NOMO-1 treated with dmso at 0.1 percent for 144 hours (cell line): ENCODE measurements at regions not wholly inside any gene's neighbourhood (a gene's known extent, or its start where the extent isn't known, plus 50 kb on each side); places are given as distances from the start of the nearest gene placed in this dataset.

ENCODE experiments used
- DNase-seq: peaks from one replicate; lab custom pipeline; 2025; ENCODE audit not compliant: unreplicated experiment; lab: John Stamatoyannopoulos, UW

DNA sequence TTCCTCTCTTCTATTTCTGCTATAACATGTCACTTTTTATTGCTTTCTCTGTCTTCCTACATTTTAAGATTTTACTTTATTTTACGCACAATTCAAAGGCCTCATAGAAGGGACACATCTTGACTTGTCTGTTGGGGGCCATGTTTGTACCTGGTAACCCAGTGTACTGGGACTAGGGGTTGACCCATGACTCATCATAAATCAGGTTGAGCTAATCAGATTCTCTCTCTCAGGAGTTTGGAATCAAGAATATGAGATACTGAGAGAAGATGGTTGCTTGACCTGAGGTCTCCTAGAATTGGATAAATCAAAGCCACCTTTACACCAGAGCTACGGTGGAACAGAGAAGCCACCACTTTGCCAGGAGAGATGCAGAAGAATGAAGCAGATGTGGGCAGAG lies 153.0 kb downstream of the UXS1 start:
- no peak for DNase-seq

DNA sequence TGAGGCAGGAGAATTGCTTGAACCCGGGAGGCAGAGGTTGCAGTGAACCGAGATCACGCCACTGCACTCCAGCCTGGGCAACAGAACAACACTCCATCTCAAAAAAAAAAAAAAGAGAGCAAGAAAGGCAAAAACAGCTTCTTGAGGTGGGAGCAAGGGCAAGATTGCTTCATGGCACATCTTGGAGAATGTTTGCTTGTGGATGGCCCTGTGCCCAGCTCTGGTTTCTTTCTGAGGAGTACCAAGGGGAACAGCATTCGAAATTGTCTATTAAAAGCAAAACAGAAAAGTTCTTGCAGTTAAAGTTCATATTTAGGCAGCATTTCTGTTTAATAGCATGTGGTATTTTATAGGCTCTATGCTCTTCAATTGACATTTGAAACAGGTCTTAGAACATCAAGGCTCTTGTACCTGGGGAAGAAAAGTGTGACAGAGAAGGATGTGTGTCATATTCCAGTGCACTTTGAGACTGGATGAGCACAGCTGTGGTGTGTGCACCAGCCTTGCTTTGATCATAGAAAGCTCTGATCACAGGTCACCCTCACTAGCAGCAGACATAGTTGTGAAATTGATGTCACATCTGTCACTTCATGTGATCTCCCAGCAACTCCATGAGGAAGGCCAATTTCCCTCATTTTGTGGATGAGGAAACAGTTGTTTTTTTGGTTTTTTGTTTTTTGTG lies 154.3 kb downstream of the UXS1 start:
- no peak for DNase-seq

DNA sequence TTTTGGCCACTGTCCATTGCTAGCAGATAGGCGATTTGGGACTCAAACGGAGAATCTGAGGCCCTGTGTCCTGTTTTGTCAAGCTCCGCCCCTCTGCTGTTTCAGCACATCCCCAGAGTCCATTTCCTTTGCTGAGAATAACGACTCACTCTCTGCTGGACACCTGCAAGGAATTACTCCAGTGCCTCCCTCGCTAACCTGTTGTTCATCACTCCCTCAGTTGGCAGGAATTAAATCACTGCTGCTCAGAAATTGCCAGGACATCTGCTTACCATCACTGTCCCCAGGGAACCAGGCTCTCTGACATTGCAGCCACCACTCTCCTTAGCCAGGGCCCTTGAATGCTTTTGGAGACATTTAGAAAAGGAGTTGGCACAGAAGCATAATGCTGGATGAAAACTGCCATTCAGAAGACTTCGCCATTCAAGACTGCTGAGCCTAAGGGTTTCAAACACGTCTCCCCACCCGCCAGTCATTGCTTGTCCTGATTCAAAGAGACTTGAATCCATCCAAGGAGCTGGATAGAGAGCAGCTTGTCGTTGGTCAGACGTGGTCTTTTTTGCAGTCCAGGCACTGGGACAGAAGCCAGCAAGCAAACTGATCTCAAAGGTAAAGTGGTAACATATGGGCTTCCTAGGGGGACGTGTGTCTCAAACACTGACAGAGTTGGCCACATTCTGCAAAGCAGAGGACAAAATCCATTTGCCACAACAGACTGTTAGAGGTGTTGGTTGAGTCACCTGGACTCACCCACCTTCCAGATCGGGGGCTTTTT lies 155.3 kb downstream of the UXS1 start:
- no peak for DNase-seq

DNA sequence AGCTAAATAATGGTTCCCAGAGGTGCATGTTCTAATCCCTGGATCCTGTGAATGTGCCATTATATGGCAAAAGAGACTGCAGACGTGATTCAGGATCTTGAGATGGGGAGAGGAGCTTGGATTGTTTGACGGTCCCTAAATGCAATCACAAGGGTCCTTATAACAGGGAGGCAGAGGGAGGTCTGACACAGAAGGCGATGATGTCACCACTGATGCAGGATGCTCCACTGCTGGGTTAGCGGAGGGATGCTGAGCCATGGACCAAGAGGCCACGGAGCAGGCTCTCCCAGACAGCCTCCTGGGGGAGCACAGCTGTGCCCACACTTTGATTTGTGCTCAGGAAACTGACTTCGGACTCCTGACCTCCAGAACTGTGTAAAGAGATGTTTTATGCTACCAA lies 156.2 kb downstream of the UXS1 start:
- no peak for DNase-seq

DNA sequence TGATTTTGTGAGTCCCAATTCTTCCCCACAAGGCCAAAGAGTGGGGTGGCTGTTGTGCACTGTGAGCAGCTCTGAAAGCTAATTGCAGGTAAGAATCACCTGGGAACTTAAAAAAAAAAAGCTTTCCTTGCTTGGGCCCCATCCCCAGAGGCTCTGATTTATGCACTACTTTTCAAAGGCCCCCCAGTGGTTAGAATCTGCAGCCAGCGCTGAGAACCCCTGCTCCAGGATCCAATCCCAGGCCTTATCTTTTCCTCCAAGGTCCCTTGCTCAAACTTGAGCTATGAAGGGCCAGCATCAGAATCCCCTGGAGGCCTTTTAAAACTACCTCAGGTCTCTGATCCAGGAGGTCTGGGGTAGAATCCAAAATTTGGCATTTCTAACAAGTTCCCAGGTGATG lies 156.8 kb downstream of the UXS1 start:
- DNase-seq: no peak

DNA sequence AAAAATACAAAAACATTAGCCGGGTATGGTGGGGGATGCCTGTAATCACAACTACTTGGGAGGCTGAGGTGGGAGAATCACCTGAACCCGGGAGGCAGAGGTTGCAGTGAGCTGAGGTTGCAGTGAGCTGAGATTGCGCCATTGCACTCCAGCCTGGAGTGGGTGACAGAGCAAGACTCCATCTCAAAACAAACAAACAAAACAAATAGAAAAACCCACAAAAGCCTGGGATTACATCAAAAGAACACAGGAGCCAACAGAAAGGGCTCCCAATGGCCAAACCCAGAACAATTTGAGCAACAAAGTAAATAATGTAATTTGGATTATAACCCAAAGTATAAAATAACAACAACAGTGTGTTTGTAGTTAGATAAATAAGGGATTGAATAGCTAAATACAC lies 159.8 kb downstream of the UXS1 start:
- DNase-seq: no peak

DNA sequence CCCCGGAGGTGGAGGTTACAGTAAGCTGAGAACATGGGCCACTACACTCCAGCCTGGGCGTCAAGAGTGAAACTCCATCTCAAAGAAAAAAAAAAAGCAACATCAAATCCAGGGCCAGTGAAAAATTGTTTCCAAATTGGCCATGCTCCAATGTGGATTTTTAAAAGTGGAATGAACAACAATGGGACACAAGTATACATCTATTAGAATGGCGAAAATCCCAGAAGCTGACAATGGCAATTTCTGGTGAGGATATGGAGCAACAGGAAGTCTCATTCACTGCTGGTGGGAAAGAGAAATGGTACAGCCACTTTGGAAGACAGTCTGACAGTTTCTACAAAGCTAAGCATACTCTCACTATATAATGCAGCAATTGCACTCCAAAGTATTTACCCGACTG lies 161.4 kb downstream of the UXS1 start:
- no peak for DNase-seq

DNA sequence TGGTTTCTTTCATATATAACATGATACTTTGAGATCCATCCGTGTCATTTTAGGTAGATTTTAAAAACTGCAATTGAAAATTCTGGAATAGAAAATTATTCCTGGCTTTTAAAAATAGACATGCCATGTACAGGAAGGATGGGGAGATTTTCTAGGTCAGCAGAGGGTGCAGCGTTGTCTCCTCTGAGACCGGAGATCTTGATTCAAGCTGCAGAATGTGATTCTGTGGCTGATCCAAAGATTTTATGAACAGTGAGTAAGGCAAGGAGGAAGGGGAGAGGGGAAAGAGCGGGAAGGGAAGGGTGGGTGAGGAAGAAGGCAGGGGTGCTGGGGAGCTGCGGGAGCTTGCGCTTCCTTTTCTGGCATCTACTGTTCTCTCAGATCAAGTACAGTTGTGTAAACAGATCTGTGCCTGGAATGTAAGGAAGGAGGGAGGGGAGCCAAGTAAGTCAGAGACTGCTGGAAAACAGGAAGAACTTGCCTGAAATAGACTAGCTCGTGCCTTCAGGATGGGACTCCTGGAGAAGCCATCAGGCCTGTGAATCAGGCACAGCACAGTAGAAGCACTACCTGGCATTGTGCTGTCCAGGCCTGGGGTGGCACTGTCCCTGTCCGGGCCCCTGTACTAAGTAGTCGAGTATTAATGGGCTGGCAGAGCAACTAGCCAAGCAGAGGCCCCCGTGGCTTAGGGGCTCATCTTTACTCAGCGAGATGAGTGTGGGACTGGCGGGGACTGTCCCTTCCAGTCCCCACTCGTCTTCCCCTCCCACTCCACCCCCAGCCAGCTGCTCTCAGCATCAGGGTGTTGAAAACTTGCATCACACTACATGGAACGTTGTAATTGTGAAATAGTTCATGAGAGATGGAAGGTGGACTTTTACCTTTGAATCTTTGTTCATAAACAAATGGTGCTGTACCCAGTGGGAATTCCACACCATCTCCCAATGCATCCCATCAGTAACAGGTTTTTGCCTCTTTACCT lies 163.5 kb downstream of the UXS1 start:
- peak; percentile 3 for DNase-seq

DNA sequence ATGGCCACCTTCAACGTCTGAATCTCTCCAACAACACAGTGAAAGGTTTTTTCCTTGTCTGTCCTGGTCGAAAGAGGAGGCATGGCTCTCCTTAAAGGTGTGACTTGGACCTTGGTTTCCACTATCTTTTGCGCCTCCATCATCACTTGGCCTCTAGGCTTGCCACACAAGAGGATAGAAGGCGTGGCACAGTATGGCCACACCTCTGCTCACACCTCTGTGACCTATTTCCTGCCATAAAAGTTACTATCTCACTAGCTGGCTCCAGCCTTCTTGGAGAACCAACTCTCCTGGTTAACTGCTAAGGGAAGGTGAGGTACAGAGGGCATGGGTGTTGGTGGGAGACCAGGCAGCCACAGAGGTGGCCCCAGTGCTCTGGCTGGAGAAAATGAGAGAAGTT lies 165.9 kb downstream of the UXS1 start:
- no peak for DNase-seq

DNA sequence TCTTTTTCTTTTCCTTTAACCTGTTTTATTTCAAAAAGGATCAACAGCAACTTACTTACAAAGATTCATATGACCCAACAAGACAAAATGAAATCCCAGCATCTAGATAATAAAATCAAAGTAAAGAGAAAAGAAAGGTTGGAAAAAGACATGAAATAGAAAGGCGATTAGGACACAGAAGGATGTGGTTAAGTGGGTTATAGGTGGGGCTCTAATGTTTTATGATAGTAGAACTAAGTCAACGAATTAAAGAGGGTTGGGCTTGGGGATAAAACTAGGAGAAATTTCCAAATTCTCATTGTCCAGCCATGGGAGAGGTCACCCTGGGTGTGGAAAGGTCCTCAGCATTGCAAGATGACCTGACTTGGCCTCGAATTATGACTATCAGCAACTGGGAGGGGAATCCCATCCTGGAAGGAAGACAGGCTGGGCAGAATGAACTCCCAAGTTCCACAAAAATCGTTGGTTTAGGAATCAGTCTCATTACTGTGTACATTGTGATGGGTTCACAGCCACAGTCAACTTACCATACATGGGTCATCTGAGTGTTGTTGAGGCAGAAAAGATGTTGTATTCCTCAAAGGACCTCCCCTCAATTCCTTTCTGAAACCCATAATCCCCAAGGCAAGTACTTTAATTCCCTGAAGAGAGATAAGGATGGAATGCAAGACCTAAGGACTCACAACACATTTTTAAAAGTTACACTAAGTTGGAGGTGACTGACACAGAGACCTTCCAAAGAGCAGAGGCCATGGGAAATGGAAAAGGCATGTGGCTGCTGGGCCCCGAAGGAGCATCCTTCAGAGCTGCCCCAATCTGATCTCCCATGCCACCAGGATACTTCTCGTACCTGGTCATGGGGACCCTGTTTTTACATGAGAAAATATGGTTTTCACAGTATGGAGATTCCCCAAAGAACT lies 167.6 kb downstream of the UXS1 start:
- no peak for DNase-seq

DNA sequence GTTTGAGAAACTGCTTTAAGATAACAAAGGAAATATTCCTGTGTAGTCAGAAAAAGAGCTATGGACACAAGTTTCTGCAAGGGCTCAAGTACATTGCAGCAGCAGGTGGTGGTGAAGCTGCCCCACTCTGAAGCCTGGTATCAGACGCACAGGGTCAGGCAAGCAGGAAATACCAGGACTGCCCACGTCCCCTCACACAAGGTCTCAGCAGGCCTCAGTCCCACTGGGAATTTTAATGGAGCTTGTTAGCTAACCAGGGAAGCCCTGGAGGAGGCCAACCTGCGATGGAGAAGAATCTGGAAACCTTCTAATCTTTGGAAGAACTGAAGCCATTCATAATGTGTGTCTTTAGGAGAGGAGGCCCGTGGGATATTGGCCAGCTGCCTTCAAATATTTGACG lies 168.3 kb downstream of the UXS1 start:
- no peak for DNase-seq

DNA sequence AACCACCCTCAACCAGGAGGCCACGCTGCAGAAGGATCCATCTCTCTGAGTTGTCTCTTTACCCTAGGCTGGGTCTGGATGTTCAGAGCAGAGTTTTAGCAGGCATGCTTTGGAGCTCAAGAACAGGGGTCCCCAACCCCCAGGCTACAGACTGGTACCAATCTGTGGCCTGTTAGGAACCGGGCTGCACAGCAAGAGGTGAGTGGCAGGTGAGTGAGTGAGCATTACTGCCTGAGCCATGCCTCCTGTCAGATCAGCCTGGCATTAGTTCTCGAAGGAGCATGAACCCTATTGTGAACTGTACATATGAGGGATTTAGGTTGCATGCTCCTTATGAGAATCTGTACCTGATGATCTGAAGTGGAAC lies 172.5 kb downstream of the UXS1 start:
- DNase-seq: no peak

DNA sequence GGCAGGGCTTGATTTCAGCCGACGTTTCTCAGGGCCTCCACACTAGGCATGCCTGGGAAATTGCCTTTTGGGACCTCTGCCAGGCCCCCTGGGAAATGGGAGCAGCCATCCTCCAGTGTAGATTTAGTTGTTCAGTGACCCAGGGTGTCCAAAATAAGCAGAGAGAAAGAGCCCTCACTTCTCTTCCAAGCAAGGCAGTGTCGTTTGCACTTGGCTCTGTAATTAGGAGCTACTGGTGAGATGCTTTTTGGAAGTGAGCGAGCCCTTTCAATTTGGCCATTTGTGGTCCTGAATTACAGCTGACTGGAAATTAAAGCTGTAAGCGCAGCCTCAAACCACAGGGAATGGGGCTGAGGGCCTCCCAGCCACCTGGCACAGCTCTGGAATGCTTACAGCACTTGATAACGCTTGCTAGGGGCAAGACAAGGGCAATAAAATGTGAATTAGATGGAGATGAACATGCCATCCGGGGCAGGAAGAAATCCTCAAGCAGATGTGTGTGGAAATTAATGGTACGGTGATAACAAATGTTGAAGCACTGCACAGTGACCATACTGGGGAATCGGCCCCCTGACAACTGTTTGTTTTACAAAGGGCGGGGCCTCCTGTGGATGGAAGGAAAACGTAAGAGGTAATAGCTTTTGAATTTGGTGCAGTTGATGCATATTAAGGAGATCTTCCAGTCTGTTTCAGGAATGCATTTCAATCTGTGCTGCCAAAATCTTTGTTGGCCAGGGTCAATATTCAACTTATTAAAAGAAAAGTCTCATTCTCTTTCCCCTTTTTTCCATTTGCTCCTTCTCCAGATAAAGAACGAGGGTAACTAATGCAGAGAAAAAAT lies 173.1 kb downstream of the UXS1 start:
- no peak for DNase-seq

DNA sequence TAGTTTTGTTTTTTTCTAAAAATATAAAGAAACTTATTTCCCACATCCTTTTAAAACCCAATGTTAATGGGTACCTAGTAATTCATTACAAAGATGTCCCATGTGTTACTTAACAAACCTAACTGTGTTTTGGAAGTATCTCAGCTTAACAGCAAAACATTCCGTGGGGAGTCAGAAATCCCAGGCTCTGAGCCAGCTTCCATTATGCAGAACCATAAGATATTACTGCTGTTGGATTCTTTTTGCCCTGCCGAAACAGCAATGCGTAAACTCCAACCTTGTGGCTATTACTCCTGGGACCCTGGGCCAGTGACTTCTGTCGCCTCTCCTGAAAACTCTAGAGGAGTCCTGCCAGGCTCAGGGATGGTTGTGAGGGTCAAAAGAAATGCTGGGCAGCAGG lies 174.1 kb downstream of the UXS1 start:
- no peak for DNase-seq

DNA sequence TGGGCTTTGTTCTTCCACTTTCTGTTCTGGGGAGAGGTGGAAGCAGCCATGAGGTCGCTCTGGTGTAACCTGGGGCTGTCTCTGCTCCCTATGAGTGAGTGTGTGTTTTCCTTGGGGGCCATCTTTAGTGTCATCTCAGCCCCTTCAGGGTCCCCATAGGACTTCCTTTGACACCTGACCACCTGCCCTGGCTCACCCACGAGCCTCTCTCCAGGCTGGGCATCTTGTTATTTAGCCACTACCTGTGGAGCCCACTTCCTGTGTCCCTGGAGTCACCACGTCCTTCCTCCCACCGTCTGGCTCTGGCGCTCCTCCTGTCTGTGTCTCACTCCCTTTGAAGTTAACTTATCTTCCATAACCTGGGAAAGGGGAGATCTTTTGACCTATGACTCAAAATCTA lies 176.0 kb downstream of the UXS1 start:
- DNase-seq: no peak

DNA sequence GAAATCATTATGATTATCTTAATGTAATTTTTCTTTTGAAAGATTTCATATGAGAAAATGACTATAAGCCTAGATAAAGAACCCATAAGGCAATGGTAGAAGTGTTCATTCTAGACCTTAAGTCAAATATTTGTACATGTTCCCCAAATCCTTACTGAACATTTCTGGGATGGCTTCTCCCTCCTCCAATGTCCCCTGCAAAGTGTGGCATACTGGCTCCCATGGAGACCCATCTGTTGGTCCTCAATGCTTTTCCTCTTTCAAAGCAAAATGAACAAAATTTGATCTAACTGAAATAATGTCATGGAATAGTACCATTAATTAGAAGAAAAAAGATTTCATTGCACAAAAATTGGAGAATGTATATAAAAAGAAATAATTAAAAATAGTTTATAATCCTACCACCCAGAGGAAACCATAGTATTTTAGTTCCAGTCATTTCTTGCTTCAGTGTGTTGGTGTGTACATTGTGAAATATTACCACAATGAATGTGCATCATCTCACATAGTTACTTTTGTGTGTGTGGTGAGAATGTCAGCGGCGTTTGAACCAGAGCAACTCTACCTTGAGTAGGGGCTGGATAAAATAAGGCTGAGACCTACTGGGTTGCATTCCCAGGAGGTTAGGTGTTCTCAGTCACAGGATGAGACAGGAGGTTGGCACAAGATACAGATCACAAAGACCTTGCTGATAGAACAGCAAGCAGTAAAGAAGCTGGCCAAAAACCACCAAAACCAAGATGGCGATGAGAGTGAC lies 181.3 kb downstream of the UXS1 start:
- DNase-seq: no peak

DNA sequence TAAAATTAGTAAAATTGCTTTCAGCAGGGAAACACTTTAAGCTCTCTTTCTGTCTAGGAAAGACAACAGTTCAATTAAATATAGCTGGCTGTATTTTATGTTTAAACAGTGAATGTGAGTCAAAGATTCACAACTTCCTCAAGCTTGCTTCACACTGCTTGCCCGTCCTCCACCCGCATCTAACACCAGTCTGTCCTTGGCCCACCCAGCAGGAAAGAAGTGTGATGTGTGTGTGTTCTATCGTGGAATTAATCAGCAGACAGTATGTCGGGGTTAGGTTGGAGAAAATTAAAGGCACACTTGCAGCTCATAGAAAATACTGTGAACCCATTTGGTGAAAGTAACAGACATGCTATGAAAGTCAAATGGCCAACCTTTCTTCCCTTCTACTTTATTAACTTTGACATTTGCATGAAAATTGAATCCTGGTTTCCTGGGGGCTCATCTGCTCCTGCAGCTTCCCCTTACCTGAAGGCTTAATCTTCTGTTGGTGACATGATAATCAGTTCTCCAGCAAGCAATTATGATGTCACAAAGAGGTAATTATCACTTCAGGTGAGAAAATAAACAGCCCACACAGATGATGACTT lies 182.0 kb downstream of the UXS1 start:
- DNase-seq: no peak

DNA sequence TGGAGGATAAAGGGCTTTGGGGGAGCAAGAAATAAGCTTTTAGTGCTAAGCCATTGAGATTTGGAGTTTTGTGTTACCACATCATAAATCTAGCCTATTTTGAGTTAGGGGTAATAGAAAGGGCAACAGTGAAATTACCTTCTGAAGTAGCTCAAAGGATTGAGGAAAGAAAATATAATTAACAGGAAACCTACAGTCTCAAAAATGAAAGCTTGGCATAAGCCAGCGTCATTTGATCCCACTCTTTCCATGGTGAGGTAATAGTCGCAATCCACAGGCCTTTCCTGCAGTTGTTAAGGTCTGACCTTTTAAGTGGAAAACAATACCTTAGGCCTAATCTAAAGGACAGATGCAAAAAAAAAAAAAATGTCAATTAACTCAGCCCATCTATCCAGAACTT lies 182.7 kb downstream of the UXS1 start:
- DNase-seq: no peak
